HepG2 (cell line): ENCODE measurements at regions not wholly inside any gene's neighbourhood (a gene's known extent, or its start where the extent isn't known, plus 50 kb on each side); places are given as distances from the start of the nearest gene placed in this dataset.
"Not testable (repeated sequence)": the region's sequence is repeated elsewhere in the genome, so short reads cannot be mapped to it uniquely, and the experiment has no call there.

Experiments
- ARID4A ChIP-seq: sonication (generic); formaldehyde crosslinking; IDR thresholded peaks from 2 replicates; pipeline ENCODE4 v1.5.0; 2020; ENCODE audit warnings: mild to moderate bottlenecking, missing genetic modification reagents, borderline replicate concordance
- EZH2 ChIP-seq: conservative IDR thresholded peaks from 2 replicates; pipeline ENCODE4 v1.6.1; 2012; ENCODE audit warnings: mild to moderate bottlenecking, low read depth, low read length, moderate library complexity
- HDAC2 ChIP-seq: sonication (generic); formaldehyde crosslinking; IDR thresholded peaks from 2 replicates; pipeline ENCODE4 v1.4.0; 2020; ENCODE audit warnings: missing genetic modification reagents
- MAFK ChIP-seq, 2 experiments: IDR thresholded peaks in 1 of 2; conservative IDR thresholded peaks in 1 of 2; 2 replicates each; pipeline ENCODE4 v1.6.1; 2011; ENCODE audit warnings: improper control_type of control experiment in 2 of 2, low read length in 2 of 2
- SMAD3 ChIP-seq: sonication (generic); formaldehyde crosslinking; IDR thresholded peaks from 2 replicates; pipeline ENCODE4 v1.4.0; 2020; ENCODE audit warnings: missing genetic modification reagents
- ZBTB34 ChIP-seq: sonication (generic); formaldehyde crosslinking; IDR thresholded peaks from 2 replicates; pipeline ENCODE4 v1.8.0; 2022; ENCODE audit warnings: mild to moderate bottlenecking, missing genetic modification reagents
- ZFP1 ChIP-seq: IDR thresholded peaks from 2 replicates; pipeline ENCODE4 v1.6.1; 2016
- ZFP41 ChIP-seq: sonication (generic); formaldehyde crosslinking; IDR thresholded peaks from 2 replicates; pipeline ENCODE4 v1.4.0; 2020; ENCODE audit warnings: mild to moderate bottlenecking, missing genetic modification reagents, borderline replicate concordance
- ZSCAN25 ChIP-seq: sonication (generic); formaldehyde crosslinking; IDR thresholded peaks from 2 replicates; pipeline ENCODE4 v1.8.0; 2022; ENCODE audit warnings: mild to moderate bottlenecking, missing genetic modification reagents

- TF ChIP-seq HDAC2 (CRISPR knock-in tag); EZH2; ZBTB34 (CRISPR knock-in tag); ZFP41; MAFK (conservative IDR thresholded peaks at IDR 0.05 in 1 of 2, IDR thresholded peaks at IDR 0.05 in 1 of 2; ENCODE audit: low read length in 2 of 2); ZFP1 (CRISPR knock-in tag); SMAD3 (CRISPR knock-in tag); ZSCAN25 (CRISPR knock-in tag); ARID4A (CRISPR knock-in tag): not testable (repeated sequence)
Observed at GRCh38 chr16:88275336-88276122, 107.2 kb upstream of the ZNF469 start.
